WTC11 (cell line): ENCODE measurements at regions not wholly inside any gene's neighbourhood (a gene's known extent, or its start where the extent isn't known, plus 50 kb on each side); places are given as distances from the start of the nearest gene placed in this dataset.

Source experiments
- TEAD4 ChIP-seq: sonication (generic); formaldehyde crosslinking; IDR thresholded peaks from 2 replicates; pipeline ENCODE4 v1.8.0; 2022; ENCODE audit warnings: mild to moderate bottlenecking, missing genetic modification reagents
- TF ChIP-seq, protein P1 (sequence below): sonication (generic); formaldehyde crosslinking; conservative IDR thresholded peaks from 2 replicates; pipeline ENCODE4 v1.8.1; 2023; ENCODE audit warnings: mild to moderate bottlenecking, low read depth, missing genetic modification reagents, moderate library complexity
- TF ChIP-seq, protein P2 (sequence below): fragments of 250-450 bp; sonication (Bioruptor Pico); IDR thresholded peaks from 2 replicates; pipeline ENCODE4 v1.8.0; 2021; ENCODE audit warnings: mild to moderate bottlenecking
- TF ChIP-seq, protein P3 (sequence below): sonication (generic); formaldehyde crosslinking; IDR thresholded peaks from 2 replicates; pipeline ENCODE4 v1.8.1; 2022; ENCODE audit warnings: mild to moderate bottlenecking, moderate library complexity, missing genetic modification reagents
- TF ChIP-seq, protein P4 (sequence below): sonication (generic); formaldehyde crosslinking; IDR thresholded peaks from 2 replicates; pipeline ENCODE4 v1.8.1; 2023; ENCODE audit warnings: mild to moderate bottlenecking, moderate library complexity, missing genetic modification reagents

DNA sequence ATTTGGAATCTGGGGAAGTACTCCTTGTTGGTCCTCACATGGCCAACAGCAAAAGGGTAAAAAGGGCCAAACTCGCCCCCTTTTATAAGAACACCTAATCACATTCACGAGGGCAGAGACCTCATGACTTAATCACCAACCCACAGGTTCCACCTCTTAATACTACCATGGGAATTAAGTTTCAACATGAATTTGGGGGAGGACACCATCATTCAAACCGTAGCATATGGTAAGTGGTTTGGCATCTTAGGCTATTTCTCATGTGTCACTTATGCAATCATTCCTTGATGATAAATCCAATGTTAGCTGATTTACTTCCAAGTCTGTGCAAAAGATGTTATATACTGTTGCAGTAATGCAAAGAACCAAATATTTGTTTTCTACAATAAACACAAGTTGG is 302.9 kb upstream of the FAM241A start:
- TF ChIP-seq, protein P1, sequence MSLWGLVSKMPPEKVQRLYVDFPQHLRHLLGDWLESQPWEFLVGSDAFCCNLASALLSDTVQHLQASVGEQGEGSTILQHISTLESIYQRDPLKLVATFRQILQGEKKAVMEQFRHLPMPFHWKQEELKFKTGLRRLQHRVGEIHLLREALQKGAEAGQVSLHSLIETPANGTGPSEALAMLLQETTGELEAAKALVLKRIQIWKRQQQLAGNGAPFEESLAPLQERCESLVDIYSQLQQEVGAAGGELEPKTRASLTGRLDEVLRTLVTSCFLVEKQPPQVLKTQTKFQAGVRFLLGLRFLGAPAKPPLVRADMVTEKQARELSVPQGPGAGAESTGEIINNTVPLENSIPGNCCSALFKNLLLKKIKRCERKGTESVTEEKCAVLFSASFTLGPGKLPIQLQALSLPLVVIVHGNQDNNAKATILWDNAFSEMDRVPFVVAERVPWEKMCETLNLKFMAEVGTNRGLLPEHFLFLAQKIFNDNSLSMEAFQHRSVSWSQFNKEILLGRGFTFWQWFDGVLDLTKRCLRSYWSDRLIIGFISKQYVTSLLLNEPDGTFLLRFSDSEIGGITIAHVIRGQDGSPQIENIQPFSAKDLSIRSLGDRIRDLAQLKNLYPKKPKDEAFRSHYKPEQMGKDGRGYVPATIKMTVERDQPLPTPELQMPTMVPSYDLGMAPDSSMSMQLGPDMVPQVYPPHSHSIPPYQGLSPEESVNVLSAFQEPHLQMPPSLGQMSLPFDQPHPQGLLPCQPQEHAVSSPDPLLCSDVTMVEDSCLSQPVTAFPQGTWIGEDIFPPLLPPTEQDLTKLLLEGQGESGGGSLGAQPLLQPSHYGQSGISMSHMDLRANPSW (CRISPR knock-in tag): no peak
- TF ChIP-seq, protein P2, sequence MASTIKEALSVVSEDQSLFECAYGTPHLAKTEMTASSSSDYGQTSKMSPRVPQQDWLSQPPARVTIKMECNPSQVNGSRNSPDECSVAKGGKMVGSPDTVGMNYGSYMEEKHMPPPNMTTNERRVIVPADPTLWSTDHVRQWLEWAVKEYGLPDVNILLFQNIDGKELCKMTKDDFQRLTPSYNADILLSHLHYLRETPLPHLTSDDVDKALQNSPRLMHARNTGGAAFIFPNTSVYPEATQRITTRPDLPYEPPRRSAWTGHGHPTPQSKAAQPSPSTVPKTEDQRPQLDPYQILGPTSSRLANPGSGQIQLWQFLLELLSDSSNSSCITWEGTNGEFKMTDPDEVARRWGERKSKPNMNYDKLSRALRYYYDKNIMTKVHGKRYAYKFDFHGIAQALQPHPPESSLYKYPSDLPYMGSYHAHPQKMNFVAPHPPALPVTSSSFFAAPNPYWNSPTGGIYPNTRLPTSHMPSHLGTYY (CRISPR knock-in tag): no peak
- no peak for TF ChIP-seq TEAD4 (CRISPR knock-in tag)
- TF ChIP-seq, protein P3, sequence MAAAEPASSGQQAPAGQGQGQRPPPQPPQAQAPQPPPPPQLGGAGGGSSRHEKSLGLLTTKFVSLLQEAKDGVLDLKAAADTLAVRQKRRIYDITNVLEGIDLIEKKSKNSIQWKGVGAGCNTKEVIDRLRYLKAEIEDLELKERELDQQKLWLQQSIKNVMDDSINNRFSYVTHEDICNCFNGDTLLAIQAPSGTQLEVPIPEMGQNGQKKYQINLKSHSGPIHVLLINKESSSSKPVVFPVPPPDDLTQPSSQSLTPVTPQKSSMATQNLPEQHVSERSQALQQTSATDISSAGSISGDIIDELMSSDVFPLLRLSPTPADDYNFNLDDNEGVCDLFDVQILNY (CRISPR knock-in tag): no peak
- TF ChIP-seq, protein P4, sequence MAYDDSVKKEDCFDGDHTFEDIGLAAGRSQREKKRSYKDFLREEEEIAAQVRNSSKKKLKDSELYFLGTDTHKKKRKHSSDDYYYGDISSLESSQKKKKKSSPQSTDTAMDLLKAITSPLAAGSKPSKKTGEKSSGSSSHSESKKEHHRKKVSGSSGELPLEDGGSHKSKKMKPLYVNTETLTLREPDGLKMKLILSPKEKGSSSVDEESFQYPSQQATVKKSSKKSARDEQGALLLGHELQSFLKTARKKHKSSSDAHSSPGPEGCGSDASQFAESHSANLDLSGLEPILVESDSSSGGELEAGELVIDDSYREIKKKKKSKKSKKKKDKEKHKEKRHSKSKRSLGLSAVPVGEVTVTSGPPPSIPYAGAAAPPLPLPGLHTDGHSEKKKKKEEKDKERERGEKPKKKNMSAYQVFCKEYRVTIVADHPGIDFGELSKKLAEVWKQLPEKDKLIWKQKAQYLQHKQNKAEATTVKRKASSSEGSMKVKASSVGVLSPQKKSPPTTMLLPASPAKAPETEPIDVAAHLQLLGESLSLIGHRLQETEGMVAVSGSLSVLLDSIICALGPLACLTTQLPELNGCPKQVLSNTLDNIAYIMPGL (CRISPR knock-in tag): no peak
